Gastroesophageal sphincter (tissue), 3 donors: ENCODE measurements at regions not wholly inside any gene's neighbourhood (a gene's known extent, or its start where the extent isn't known, plus 50 kb on each side); places are given as distances from the start of the nearest gene placed in this dataset.

Source experiments
- CTCF ChIP-seq, 4 experiments: fragments of 200-600 bp in 2 of 4; fragments of 450-650 bp in 2 of 4; sonication (generic) in 1 of 4; IDR thresholded peaks; one replicate each; pipeline ENCODE4 v1.5.1; 2017 to 2019; ENCODE audit warnings: antibody characterized with exemption in 4 of 4, mild to moderate bottlenecking in 2 of 4, moderate library complexity in 2 of 4
- EP300 ChIP-seq: sonication (generic); formaldehyde crosslinking; IDR thresholded peaks from one replicate; pipeline ENCODE4 v1.6.1; 2017; ENCODE audit warnings: antibody characterized with exemption, mild to moderate bottlenecking
- POLR2A ChIP-seq, 2 donors: fragments of 450-650 bp; IDR thresholded peaks; one replicate each; pipeline ENCODE4 v1.6.1; 2017; ENCODE audit warnings: antibody characterized with exemption in 2 of 2, mild to moderate bottlenecking in 2 of 2, moderate library complexity in 1 of 2
- POLR2AphosphoS5 ChIP-seq: sonication (generic); formaldehyde crosslinking; IDR thresholded peaks from one replicate; pipeline ENCODE4 v1.6.1; 2017; ENCODE audit warnings: antibody characterized with exemption

GRCh38 chr14:83746336-83746735 is 1783.6 kb upstream of the FLRT2 start:
- TF ChIP-seq CTCF (IDR thresholded peaks at IDR 0.05) (no peak), POLR2A (IDR thresholded peaks at IDR 0.05) (no peak), EP300 (no peak), POLR2AphosphoS5 (no peak)
